GM21381 (cell line): ENCODE measurements at regions not wholly inside any gene's neighbourhood (a gene's known extent, or its start where the extent isn't known, plus 50 kb on each side); places are given as distances from the start of the nearest gene placed in this dataset.
A peak's percentile ranks its signal among the peaks of the same experiment; 100 is the strongest.

Source experiments
- ATAC-seq: cut with Tn5 transposase; IDR thresholded peaks from one replicate; pipeline ENCODE4 v1.9.1; 2021; ENCODE audit warnings: mild to moderate bottlenecking, moderate library complexity; ENCODE audit not compliant: unreplicated experiment

- no peak for ATAC-seq
These were observed 182.7 kb upstream of the HHIP start for GRCh38 chr4:144463236-144463635.

GRCh38 chr4:144463896-144464295 lies 182.1 kb upstream of the HHIP start:
- no peak for ATAC-seq

GRCh38 chr4:144465546-144465945 lies 180.4 kb upstream of the HHIP start:
- ATAC-seq, result no peak

GRCh38 chr4:144480068-144480467 lies 165.9 kb upstream of the HHIP start:
- ATAC-seq, result no peak

- ATAC-seq, result no peak
These were observed 156.1 kb upstream of the HHIP start for GRCh38 chr4:144489831-144490230.

GRCh38 chr4:144494280-144494679 lies 151.7 kb upstream of the HHIP start:
- no peak for ATAC-seq

GRCh38 chr4:144495944-144496343 lies 150.0 kb upstream of the HHIP start:
- ATAC-seq, result no peak

GRCh38 chr4:144499777-144500176 lies 146.2 kb upstream of the HHIP start:
- peak; percentile 83 for ATAC-seq

GRCh38 chr4:144501231-144501780 lies 144.7 kb upstream of the HHIP start:
- ATAC-seq, result no peak

GRCh38 chr4:144504883-144505282 lies 141.1 kb upstream of the HHIP start:
- no peak for ATAC-seq

- ATAC-seq, result no peak
These were observed 138.4 kb upstream of the HHIP start for GRCh38 chr4:144507311-144508101.

GRCh38 chr4:144509088-144510015 lies 136.6 kb upstream of the HHIP start:
- ATAC-seq, result no peak

GRCh38 chr4:144514736-144515135 lies 131.2 kb upstream of the HHIP start:
- ATAC-seq, result no peak

GRCh38 chr4:144518181-144518895 lies 127.6 kb upstream of the HHIP start:
- no peak for ATAC-seq

- ATAC-seq, result no peak
These were observed 114.1 kb upstream of the HHIP start for GRCh38 chr4:144531841-144532240.

GRCh38 chr4:144547678-144548298 lies 98.2 kb upstream of the HHIP start:
- ATAC-seq, result peak; percentile 99

GRCh38 chr4:144556636-144557035 lies 89.3 kb upstream of the HHIP start:
- no peak for ATAC-seq

- no peak for ATAC-seq
These were observed 88.6 kb upstream of the HHIP start for GRCh38 chr4:144557404-144557803.

- no peak for ATAC-seq
These were observed 83.8 kb upstream of the HHIP start for GRCh38 chr4:144562019-144562705.

- no peak for ATAC-seq
These were observed 81.6 kb upstream of the HHIP start for GRCh38 chr4:144564358-144564757.
